A673 (cell line): ENCODE measurements at regions not wholly inside any gene's neighbourhood (a gene's known extent, or its start where the extent isn't known, plus 50 kb on each side); places are given as distances from the start of the nearest gene placed in this dataset.

Source experiments
- BruUV-seq: library from RNA; stranded (reverse); fragments of 400-500 nt; replicated peaks from 2 replicates; lab custom pipeline; 2021; lab: Mats Ljungman, UMichigan
- CTCF ChIA-PET: fragments of 300-600 bp; sonication (Branson Sonifier 250); formaldehyde crosslinking; loops from one replicate; lab custom pipeline; 2022; ENCODE audit warnings: antibody characterized with exemption; lab: Charles Lee
- POLR2A ChIA-PET: fragments of 300-600 bp; sonication (Branson Sonifier 250); formaldehyde crosslinking; loops from one replicate; lab custom pipeline; 2022; ENCODE audit warnings: antibody characterized with exemption; ENCODE audit not compliant: low non-redundant PET; lab: Charles Lee
- DNase-seq: peaks from one replicate; pipeline ENCODE4 v3.0.0-alpha.2; 2015; ENCODE audit warnings: low spot score
- H3K27ac ChIP-seq: fragments of 200-600 bp; sonication (generic); 2 replicates; pipeline ENCODE4 v1.5.1; 2016; ENCODE audit warnings: mixed run types, low read depth, mild to moderate bottlenecking, mixed read lengths, antibody characterized with exemption, low read length; ENCODE audit not compliant: poor library complexity, severe bottlenecking
- H3K27me3 ChIP-seq: fragments of 200-600 bp; sonication (generic); replicated peaks from 2 replicates; pipeline ENCODE4 v1.6.1; 2017; ENCODE audit warnings: mixed run types, low read depth, mild to moderate bottlenecking, mixed read lengths, antibody characterized with exemption, low read length; ENCODE audit not compliant: insufficient read depth, poor library complexity
- H3K36me3 ChIP-seq: fragments of 200-600 bp; sonication (generic); 2 replicates; pipeline ENCODE4 v1.6.1; 2016; ENCODE audit warnings: mixed run types, mild to moderate bottlenecking, mixed read lengths, antibody characterized with exemption, low read length; ENCODE audit not compliant: insufficient read depth, poor library complexity, severe bottlenecking
- H3K4me1 ChIP-seq: fragments of 200-600 bp; sonication (generic); 2 replicates; pipeline ENCODE4 v1.6.1; 2017; ENCODE audit warnings: mixed run types, mild to moderate bottlenecking, mixed read lengths, antibody characterized with exemption, low read length; ENCODE audit not compliant: insufficient read depth, poor library complexity, severe bottlenecking
- H3K4me3 ChIP-seq: fragments of 200-600 bp; sonication (generic); 2 replicates; pipeline ENCODE4 v1.5.1; 2016; ENCODE audit warnings: low read depth, mixed run types, mild to moderate bottlenecking, mixed read lengths, low read length; ENCODE audit not compliant: poor library complexity, severe bottlenecking
- H3K9me3 ChIP-seq: fragments of 200-600 bp; sonication (generic); 2 replicates; pipeline ENCODE4 v1.6.1; 2016; ENCODE audit warnings: mixed run types, low read depth, mild to moderate bottlenecking, mixed read lengths, antibody characterized with exemption, low read length; ENCODE audit not compliant: poor library complexity, severe bottlenecking
- CTCF ChIP-seq: fragments of 300-800, 200-600 bp; sonication (generic); conservative IDR thresholded peaks from 2 replicates; pipeline ENCODE4 v1.5.1; 2017; ENCODE audit warnings: low read depth, mild to moderate bottlenecking, antibody characterized with exemption, low read length, moderate library complexity, mixed read lengths
- EZH2 ChIP-seq: fragments of 200-600 bp; sonication (generic); IDR thresholded peaks from 2 replicates; pipeline ENCODE4 v1.6.1; 2017; ENCODE audit warnings: borderline replicate concordance, low read depth, mild to moderate bottlenecking, mixed read lengths, antibody characterized with exemption, low read length; ENCODE audit not compliant: poor library complexity, severe bottlenecking
- intact Hi-C: fragments of 100-400 bp; cut with micrococcal nuclease; formaldehyde crosslinking; loops from one replicate; pipeline ENCODE4 v1.10.0; 2022; ENCODE audit not compliant: unreplicated experiment

- POLR2A ChIA-PET = no interaction called here
- H3K36me3 ChIP-seq = no peaks in the 10 kb centered on the region
- no peak overlapping the region for H3K4me3 ChIP-seq
- H3K27me3 ChIP-seq = no peaks in the 10 kb centered on the region
- no peak for DNase-seq
- BruUV-seq = no TSS peak
- no peak overlapping the region for H3K27ac ChIP-seq
- CTCF ChIA-PET = no interaction called here
- intact Hi-C loops = no loop called here
- H3K4me1 ChIP-seq = no peaks in the 10 kb centered on the region
- TF ChIP-seq EZH2 (no peak), CTCF (no peak)
- no peaks in the 10 kb centered on the region for H3K9me3 ChIP-seq
Observed at GRCh38 chr2:76210551-76210950, 499.8 kb upstream of the GCFC2 start.

GRCh38 chr2:76204048-76204447, 493.3 kb upstream of the GCFC2 start:
- H3K9me3 ChIP-seq = no peaks in the 10 kb centered on the region
- CTCF ChIA-PET = no interaction called here
- TF ChIP-seq CTCF (no peak), EZH2 (no peak)
- H3K4me3 ChIP-seq = no peak overlapping the region
- no peaks in the 10 kb centered on the region for H3K36me3 ChIP-seq
- no peaks in the 10 kb centered on the region for H3K27me3 ChIP-seq
- H3K27ac ChIP-seq = no peak overlapping the region
- intact Hi-C loops = no loop called here
- no peaks in the 10 kb centered on the region for H3K4me1 ChIP-seq
- no TSS peak for BruUV-seq
- DNase-seq = no peak
- POLR2A ChIA-PET = no interaction called here

GRCh38 chr2:76202866-76203265, 492.2 kb upstream of the GCFC2 start:
- ChIA-PET POLR2A (no interaction called here), CTCF (no interaction called here)
- no peak overlapping the region for H3K27ac ChIP-seq
- H3K36me3 ChIP-seq = no peaks in the 10 kb centered on the region
- H3K4me1 ChIP-seq = peaks cover 3% of the 10 kb centered on the region
- DNase-seq = no peak
- no peaks in the 10 kb centered on the region for H3K27me3 ChIP-seq
- no peaks in the 10 kb centered on the region for H3K9me3 ChIP-seq
- H3K4me3 ChIP-seq = no peak overlapping the region
- intact Hi-C loops = no loop called here
- no peak for TF ChIP-seq CTCF
- TF ChIP-seq EZH2 = no peak
- BruUV-seq = no TSS peak
